PC-3 (cell line): ENCODE measurements at regions not wholly inside any gene's neighbourhood (a gene's known extent, or its start where the extent isn't known, plus 50 kb on each side); places are given as distances from the start of the nearest gene placed in this dataset.

Experiments
- ATAC-seq: fragments of 200-7000 bp; cut with Tn5 transposase; 2 replicates; pipeline ENCODE4 v1.9.1; 2020; ENCODE audit warnings: mild to moderate bottlenecking, moderate library complexity
- BruUV-seq: library from RNA; stranded (reverse); fragments of 400-500 nt; replicated peaks from 2 replicates; lab custom pipeline; 2021; lab: Mats Ljungman, UMichigan
- CTCF ChIA-PET: fragments of 300-600 bp; sonication (Branson Sonifier 250); formaldehyde crosslinking; loops from one replicate; lab custom pipeline; 2022; ENCODE audit warnings: antibody characterized with exemption; lab: Charles Lee
- POLR2A ChIA-PET: fragments of 300-600 bp; sonication (Branson Sonifier 250); formaldehyde crosslinking; loops from one replicate; lab custom pipeline; 2022; ENCODE audit warnings: antibody characterized with exemption; ENCODE audit not compliant: unreplicated experiment; lab: Charles Lee
- DNase-seq: peaks from one replicate; pipeline ENCODE4 v3.0.0-alpha.2; 2015
- H2AFZ ChIP-seq: fragments of 300-600 bp; sonication (generic); 2 replicates; pipeline ENCODE4 v1.6.0; 2016; ENCODE audit warnings: antibody characterized with exemption, low read length
- H3F3A ChIP-seq: fragments of 300-600 bp; sonication (generic); one replicate; pipeline ENCODE4 v1.6.0; 2017; ENCODE audit warnings: antibody characterized with exemption, low read length, control low read depth, mild to moderate bottlenecking; ENCODE audit not compliant: unreplicated experiment
- H3K27ac ChIP-seq: fragments of 300-600 bp; sonication (generic); 2 replicates; pipeline ENCODE4 v1.5.1; 2016; ENCODE audit warnings: mild to moderate bottlenecking, low read length
- H3K27me3 ChIP-seq: fragments of 300-600 bp; sonication (generic); 2 replicates; pipeline ENCODE4 v1.6.1; 2016; ENCODE audit warnings: low read length, mixed read lengths
- H3K36me3 ChIP-seq: fragments of 300-600 bp; sonication (generic); 2 replicates; pipeline ENCODE4 v1.6.1; 2016; ENCODE audit warnings: low read depth, mixed run types, low read length, mixed read lengths
- H3K4me1 ChIP-seq: fragments of 300-600 bp; sonication (generic); 2 replicates; pipeline ENCODE4 v1.5.1; 2016; ENCODE audit warnings: low read length; ENCODE audit not compliant: insufficient read depth
- H3K4me2 ChIP-seq: fragments of 300-600 bp; sonication (generic); 2 replicates; pipeline ENCODE4 v1.6.0; 2016; ENCODE audit warnings: low read length
- H3K4me3 ChIP-seq: fragments of 300-600 bp; sonication (generic); 2 replicates; pipeline ENCODE4 v1.5.1; 2016; ENCODE audit warnings: mild to moderate bottlenecking, low read length, mixed read lengths
- H3K79me2 ChIP-seq: fragments of 300-600 bp; sonication (generic); 2 replicates; pipeline ENCODE4 v1.6.1; 2017; ENCODE audit warnings: low read length, mixed read lengths
- H3K9ac ChIP-seq: fragments of 300-600 bp; sonication (generic); 2 replicates; pipeline ENCODE4 v1.6.0; 2016; ENCODE audit warnings: mild to moderate bottlenecking, low read length
- H3K9me2 ChIP-seq: fragments of 300-600 bp; sonication (generic); replicated peaks from 2 replicates; pipeline ENCODE4 v1.6.1; 2016; ENCODE audit warnings: mixed run types, low read length, mixed read lengths
- H3K9me3 ChIP-seq: fragments of 300-600 bp; sonication (generic); 2 replicates; pipeline ENCODE4 v1.6.1; 2016; ENCODE audit warnings: low read length, mixed read lengths
- H4K20me1 ChIP-seq: fragments of 300-600 bp; sonication (generic); 2 replicates; pipeline ENCODE4 v1.6.1; 2016; ENCODE audit warnings: low read length, mixed read lengths
- EZH2 ChIP-seq: fragments of 300-600 bp; sonication (generic); IDR thresholded peaks from one replicate; pipeline ENCODE4 v1.6.1; 2017; ENCODE audit warnings: antibody characterized with exemption, mild to moderate bottlenecking, low read length; ENCODE audit not compliant: unreplicated experiment
- EZH2phosphoT487 ChIP-seq: fragments of 300-600 bp; sonication (generic); IDR thresholded peaks from 2 replicates; pipeline ENCODE4 v1.6.1; 2018; ENCODE audit warnings: mild to moderate bottlenecking, antibody characterized with exemption, low read length, borderline replicate concordance
- intact Hi-C: fragments of 100-400 bp; cut with micrococcal nuclease; formaldehyde crosslinking; loops from 2 replicates; pipeline ENCODE4 v1.9.0; 2023
- TF ChIP-seq, protein P1 (sequence below): fragments of 300-600 bp; sonication (generic); conservative IDR thresholded peaks from 2 replicates; pipeline ENCODE4 v1.5.1; 2017; ENCODE audit warnings: antibody characterized with exemption, low read depth, mild to moderate bottlenecking, low read length

GRCh38 chr4:91936311-91936710 is 367.5 kb upstream of the GRID2 start:
- H3K27me3 ChIP-seq: no peaks in the 10 kb centered on the region
- H3K9me2 ChIP-seq: no peaks in the 10 kb centered on the region
- no peak overlapping the region for H2AFZ ChIP-seq
- no peak overlapping the region for H3K4me3 ChIP-seq
- no peak overlapping the region for H3K9ac ChIP-seq
- no TSS peak for BruUV-seq
- intact Hi-C loops: no loop called here
- H4K20me1 ChIP-seq: no peaks in the 10 kb centered on the region
- POLR2A ChIA-PET: no interaction called here
- H3K36me3 ChIP-seq: no peaks in the 10 kb centered on the region
- H3K9me3 ChIP-seq: no peaks in the 10 kb centered on the region
- peaks cover 3% of the 10 kb centered on the region for H3F3A ChIP-seq
- no peaks in the 10 kb centered on the region for H3K4me1 ChIP-seq
- DNase-seq (no peak), ATAC-seq (no peak)
- H3K4me2 ChIP-seq: no peak overlapping the region
- H3K79me2 ChIP-seq: no peaks in the 10 kb centered on the region
- CTCF ChIA-PET: no interaction called here
- no peak overlapping the region for H3K27ac ChIP-seq
- TF ChIP-seq EZH2phosphoT487: no peak
- TF ChIP-seq, protein P1, sequence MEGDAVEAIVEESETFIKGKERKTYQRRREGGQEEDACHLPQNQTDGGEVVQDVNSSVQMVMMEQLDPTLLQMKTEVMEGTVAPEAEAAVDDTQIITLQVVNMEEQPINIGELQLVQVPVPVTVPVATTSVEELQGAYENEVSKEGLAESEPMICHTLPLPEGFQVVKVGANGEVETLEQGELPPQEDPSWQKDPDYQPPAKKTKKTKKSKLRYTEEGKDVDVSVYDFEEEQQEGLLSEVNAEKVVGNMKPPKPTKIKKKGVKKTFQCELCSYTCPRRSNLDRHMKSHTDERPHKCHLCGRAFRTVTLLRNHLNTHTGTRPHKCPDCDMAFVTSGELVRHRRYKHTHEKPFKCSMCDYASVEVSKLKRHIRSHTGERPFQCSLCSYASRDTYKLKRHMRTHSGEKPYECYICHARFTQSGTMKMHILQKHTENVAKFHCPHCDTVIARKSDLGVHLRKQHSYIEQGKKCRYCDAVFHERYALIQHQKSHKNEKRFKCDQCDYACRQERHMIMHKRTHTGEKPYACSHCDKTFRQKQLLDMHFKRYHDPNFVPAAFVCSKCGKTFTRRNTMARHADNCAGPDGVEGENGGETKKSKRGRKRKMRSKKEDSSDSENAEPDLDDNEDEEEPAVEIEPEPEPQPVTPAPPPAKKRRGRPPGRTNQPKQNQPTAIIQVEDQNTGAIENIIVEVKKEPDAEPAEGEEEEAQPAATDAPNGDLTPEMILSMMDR: no peak

- Histone ChIP-seq H3K27me3 (no peaks in the 10 kb centered on the region), H3K9me2 (no peaks in the 10 kb centered on the region), H3K9me3 (no peaks in the 10 kb centered on the region), H2AFZ (no peak overlapping the region), H3K9ac (no peak overlapping the region), H3K4me2 (no peak overlapping the region), H3K4me1 (0 out of 2 replicates have a peak, but pooled peaks cover under 1% of the 10 kb centered on the region), H3K36me3 (no peaks in the 10 kb centered on the region), H3K79me2 (no peaks in the 10 kb centered on the region), H4K20me1 (no peaks in the 10 kb centered on the region), H3F3A (no peaks in the 10 kb centered on the region), H3K4me3 (no peak overlapping the region), H3K27ac (no peak overlapping the region)
- ChIA-PET CTCF (no interaction called here), POLR2A (no interaction called here)
- DNase-seq: no peak
- TF ChIP-seq EZH2phosphoT487 (no peak), EZH2 (no peak)
- TF ChIP-seq, protein P1: no peak
- BruUV-seq: no TSS peak
- ATAC-seq: no peak
- intact Hi-C loops: no loop called here
Observed at GRCh38 chr4:91957963-91958362, 345.8 kb upstream of the GRID2 start.

- intact Hi-C loops: no loop called here
- H3K79me2 ChIP-seq: no peaks in the 10 kb centered on the region
- H3K4me2 ChIP-seq: no peak overlapping the region
- TF ChIP-seq EZH2phosphoT487: no peak
- no peak for TF ChIP-seq EZH2
- TF ChIP-seq, protein P1: no peak
- H3K27ac ChIP-seq: no peak overlapping the region
- H3K36me3 ChIP-seq: no peaks in the 10 kb centered on the region
- H3K9me3 ChIP-seq: no peaks in the 10 kb centered on the region
- no peaks in the 10 kb centered on the region for H4K20me1 ChIP-seq
- BruUV-seq: no TSS peak
- DNase-seq (no peak), ATAC-seq (no peak)
- ChIA-PET CTCF (no interaction called here), POLR2A (no interaction called here)
- peaks cover 6% of the 10 kb centered on the region; the same call in 1 of the 2 replicates for H3K4me1 ChIP-seq
- H3K4me3 ChIP-seq: no peak overlapping the region
- no peaks in the 10 kb centered on the region for H3K9me2 ChIP-seq
- H3K9ac ChIP-seq: no peak overlapping the region
- no peak overlapping the region for H2AFZ ChIP-seq
- no peaks in the 10 kb centered on the region for H3F3A ChIP-seq
- H3K27me3 ChIP-seq: no peaks in the 10 kb centered on the region
Observed at GRCh38 chr4:91958596-91958995, 345.2 kb upstream of the GRID2 start.
